Tibial artery (tissue), 4 donors: ENCODE measurements at regions not wholly inside any gene's neighbourhood (a gene's known extent, or its start where the extent isn't known, plus 50 kb on each side); places are given as distances from the start of the nearest gene placed in this dataset.
A peak's percentile ranks its signal among the peaks of the same experiment; 100 is the strongest.

Experiments
- DNase-seq, 2 donors: peaks; one replicate each; pipeline ENCODE4 v3.0.0-alpha.2; 2019
- H3K27ac ChIP-seq, 2 donors: fragments of 200-600 bp; sonication (generic) in 1 of 2; 1 replicate in 1 of 2; 2 replicates in 1 of 2; pipeline ENCODE4 v1.5.1; 2018 to 2019; ENCODE audit warnings: mild to moderate bottlenecking in 1 of 2
- H3K27me3 ChIP-seq, 2 donors: fragments of 200-600 bp; sonication (generic) in 1 of 2; one replicate each; pipeline versions ENCODE4 v1.5.1 to v1.6.0; 2016 to 2019
- H3K36me3 ChIP-seq, 3 donors: fragments of 200-600 bp; sonication (generic) in 2 of 3; one replicate each; pipeline ENCODE4 v1.5.1; 2016 to 2019; ENCODE audit warnings: mild to moderate bottlenecking in 2 of 3
- H3K4me1 ChIP-seq, 4 donors: fragments of 200-600 bp; sonication (generic) in 2 of 4; 1 replicate in 3 of 4; 2 replicates in 1 of 4; pipeline ENCODE4 v1.5.1; 2016 to 2019
- H3K4me3 ChIP-seq, 2 donors: fragments of 200-600 bp; sonication (generic) in 1 of 2; 1 replicate in 1 of 2; 2 replicates in 1 of 2; pipeline ENCODE4 v1.5.1; 2018 to 2019; ENCODE audit warnings: mild to moderate bottlenecking in 2 of 2
- H3K9me3 ChIP-seq, 3 donors: fragments of 200-600 bp; sonication (generic) in 1 of 3; one replicate each; pipeline ENCODE4 v1.5.1; 2016 to 2019
- intact Hi-C: fragments of 100-400 bp; cut with DNase I; formaldehyde crosslinking; loops from one replicate; pipeline ENCODE4 v1.15.0; 2023; ENCODE audit warnings: low total_unique reads
- TF ChIP-seq, protein P1 (sequence below), 2 experiments: fragments of 200-600 bp in 1 of 2; fragments of 450-650 bp in 1 of 2; IDR thresholded peaks; one replicate each; pipeline ENCODE4 v1.5.1; 2017 to 2019; ENCODE audit warnings: antibody characterized with exemption in 2 of 2, mild to moderate bottlenecking in 1 of 2, moderate library complexity in 1 of 2

DNA sequence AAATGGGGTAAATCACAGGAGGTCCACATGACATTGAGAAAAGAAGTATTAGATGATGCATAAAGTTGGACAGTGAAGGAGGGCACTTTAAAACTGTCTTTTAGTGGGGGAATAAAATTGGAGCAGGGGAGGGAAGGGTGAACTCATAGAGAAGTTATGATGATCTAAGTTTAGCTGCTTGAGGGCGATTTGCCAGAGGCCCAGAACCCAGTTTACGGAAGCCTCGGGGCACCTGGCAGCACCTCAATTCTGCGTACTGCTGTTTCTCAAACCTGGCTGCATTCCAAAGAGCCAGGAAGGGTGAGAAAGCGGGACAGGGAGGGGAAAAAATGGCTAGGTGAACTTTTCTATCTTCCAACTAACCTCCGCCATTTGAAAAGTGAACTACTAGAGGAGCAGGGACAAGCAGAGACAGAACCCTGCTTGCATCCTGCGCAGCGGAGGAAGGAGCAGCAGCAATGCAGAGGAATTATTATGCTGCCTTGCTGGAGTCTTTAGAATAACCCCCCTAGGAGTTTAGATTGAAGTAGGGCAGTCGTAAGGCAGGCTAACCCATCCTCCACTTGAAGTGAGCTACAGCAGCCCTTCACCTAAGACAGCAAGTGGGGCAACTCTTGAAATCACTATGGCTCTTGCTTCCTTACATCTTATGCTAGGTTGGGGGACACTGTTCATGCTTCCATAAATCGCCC, 316.8 kb downstream of the BRINP1 start:
- TF ChIP-seq, protein P1, sequence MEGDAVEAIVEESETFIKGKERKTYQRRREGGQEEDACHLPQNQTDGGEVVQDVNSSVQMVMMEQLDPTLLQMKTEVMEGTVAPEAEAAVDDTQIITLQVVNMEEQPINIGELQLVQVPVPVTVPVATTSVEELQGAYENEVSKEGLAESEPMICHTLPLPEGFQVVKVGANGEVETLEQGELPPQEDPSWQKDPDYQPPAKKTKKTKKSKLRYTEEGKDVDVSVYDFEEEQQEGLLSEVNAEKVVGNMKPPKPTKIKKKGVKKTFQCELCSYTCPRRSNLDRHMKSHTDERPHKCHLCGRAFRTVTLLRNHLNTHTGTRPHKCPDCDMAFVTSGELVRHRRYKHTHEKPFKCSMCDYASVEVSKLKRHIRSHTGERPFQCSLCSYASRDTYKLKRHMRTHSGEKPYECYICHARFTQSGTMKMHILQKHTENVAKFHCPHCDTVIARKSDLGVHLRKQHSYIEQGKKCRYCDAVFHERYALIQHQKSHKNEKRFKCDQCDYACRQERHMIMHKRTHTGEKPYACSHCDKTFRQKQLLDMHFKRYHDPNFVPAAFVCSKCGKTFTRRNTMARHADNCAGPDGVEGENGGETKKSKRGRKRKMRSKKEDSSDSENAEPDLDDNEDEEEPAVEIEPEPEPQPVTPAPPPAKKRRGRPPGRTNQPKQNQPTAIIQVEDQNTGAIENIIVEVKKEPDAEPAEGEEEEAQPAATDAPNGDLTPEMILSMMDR (IDR thresholded peaks at IDR 0.05), result no peak
- peak in 1 of 2 donors; percentile 71 for DNase-seq

DNA sequence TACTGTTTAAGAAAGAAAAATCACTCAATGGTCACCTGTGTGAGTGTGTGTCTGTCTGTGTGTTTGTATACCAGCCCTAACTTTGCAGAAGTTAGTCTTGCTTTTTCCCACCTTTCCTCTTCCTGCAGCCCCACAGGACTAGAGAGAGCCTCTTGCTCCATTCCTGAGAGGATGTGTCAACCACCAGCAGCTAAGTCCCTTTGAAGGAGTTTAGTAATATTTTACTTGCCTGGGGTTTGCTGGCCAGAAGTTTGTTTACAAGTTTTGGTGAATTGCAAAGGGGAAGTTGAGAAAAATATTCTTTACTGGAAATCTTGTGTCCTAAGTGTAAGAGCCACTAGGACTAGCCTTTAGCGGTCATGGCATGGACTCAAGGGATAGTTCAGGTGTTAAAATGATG, 316.2 kb downstream of the BRINP1 start:
- Histone ChIP-seq H3K9me3 (no peaks in the 10 kb centered on the region), H3K36me3 (no peaks in the 10 kb centered on the region), H3K27me3 (no peaks in the 10 kb centered on the region), H3K4me3 (no peak overlapping the region), H3K4me1 (peaks cover 0 to 24% (median 20%) of the 10 kb centered on the region in 4 donors), H3K27ac (peak overlapping the region; percentile 17 to 59)
- intact Hi-C loops, result no loop called here
- peak in 1 of 2 donors; percentile 26 for DNase-seq
- TF ChIP-seq, protein P1 (IDR thresholded peaks at IDR 0.05), result no peak

More for the DNA sequence above, 316.8 kb downstream of the BRINP1 start:
- intact Hi-C loops, result no loop called here
- Histone ChIP-seq H3K27me3 (no peaks in the 10 kb centered on the region), H3K9me3 (no peaks in the 10 kb centered on the region), H3K4me3 (peak overlapping the region in 1 of 2 donors; percentile 19), H3K4me1 (peaks cover 0 to 24% (median 20%) of the 10 kb centered on the region in 4 donors), H3K36me3 (no peaks in the 10 kb centered on the region), H3K27ac (peak overlapping the region; percentile 17 to 59)

DNA sequence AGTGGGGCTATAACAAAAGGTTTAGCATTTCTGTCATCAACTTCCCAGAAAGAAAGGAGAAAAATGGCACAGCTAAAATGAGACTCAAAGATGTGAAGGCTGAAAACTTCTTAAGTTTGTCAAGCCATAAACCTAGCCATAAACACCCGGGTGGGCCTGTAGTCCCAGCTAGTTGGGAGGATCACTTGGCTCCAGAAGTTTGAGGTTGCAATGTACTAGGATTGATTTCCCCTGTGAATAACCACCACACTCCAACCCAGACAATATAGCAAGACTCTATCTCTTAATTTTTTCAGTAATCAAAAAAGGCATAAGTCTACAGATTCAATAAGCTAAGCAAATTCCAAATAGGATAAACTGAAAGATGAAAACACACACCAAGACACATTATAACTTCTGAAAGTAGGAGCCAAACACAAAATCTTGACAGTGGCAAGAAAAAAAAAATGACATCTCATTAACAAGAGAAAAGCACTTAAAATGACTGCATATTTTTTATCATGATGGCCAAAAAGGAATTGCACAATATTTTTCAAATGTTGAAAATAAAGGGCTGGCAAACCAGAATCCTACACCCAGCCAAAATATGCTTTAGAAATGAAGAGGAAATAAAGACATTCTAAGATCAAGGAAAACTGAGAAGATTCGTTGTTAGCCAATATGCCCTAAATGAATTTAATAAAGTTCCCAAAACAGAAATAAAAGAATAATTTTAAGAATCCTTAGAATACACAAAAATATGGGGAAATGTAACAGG, 308.4 kb downstream of the BRINP1 start:
- Histone ChIP-seq H3K36me3 (no peaks in the 10 kb centered on the region), H3K27me3 (no peaks in the 10 kb centered on the region), H3K9me3 (no peaks in the 10 kb centered on the region), H3K4me3 (no peak overlapping the region), H3K4me1 (peaks cover 0 to 8% (median 0%) of the 10 kb centered on the region in 4 donors), H3K27ac (peak overlapping the region; percentile 26 to 30)
- TF ChIP-seq, protein P1 (IDR thresholded peaks at IDR 0.05), result no peak
- DNase-seq, result peak in 1 of 2 donors; percentile 40
- intact Hi-C loops, result no loop called here

DNA sequence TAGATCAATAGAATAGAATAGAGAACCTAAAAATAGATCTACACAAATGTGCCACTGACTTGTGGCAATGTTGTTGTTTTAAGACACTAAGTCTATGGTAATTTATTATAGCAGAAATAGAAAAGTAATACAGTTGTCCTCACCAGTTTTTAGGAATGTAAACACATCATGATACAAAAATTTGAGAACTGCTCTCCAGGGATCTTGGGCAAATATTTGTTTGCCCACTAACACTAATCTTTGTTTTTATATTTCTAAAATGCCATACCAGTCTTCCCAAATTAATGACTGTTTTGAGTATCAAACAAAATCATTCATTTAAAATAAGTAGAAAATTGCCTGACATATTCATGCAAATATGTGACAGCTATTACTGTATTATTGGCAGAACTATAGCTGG, 297.6 kb downstream of the BRINP1 start:
- no peak overlapping the region for H3K27ac ChIP-seq
- H3K36me3 ChIP-seq, result no peaks in the 10 kb centered on the region
- H3K9me3 ChIP-seq, result no peaks in the 10 kb centered on the region
- no peak for DNase-seq
- peaks cover 0 to 23% (median 0%) of the 10 kb centered on the region in 4 donors for H3K4me1 ChIP-seq
- intact Hi-C loops, result no loop called here
- H3K27me3 ChIP-seq, result no peaks in the 10 kb centered on the region
- H3K4me3 ChIP-seq, result no peak overlapping the region
- TF ChIP-seq, protein P1 (IDR thresholded peaks at IDR 0.05), result no peak

DNA sequence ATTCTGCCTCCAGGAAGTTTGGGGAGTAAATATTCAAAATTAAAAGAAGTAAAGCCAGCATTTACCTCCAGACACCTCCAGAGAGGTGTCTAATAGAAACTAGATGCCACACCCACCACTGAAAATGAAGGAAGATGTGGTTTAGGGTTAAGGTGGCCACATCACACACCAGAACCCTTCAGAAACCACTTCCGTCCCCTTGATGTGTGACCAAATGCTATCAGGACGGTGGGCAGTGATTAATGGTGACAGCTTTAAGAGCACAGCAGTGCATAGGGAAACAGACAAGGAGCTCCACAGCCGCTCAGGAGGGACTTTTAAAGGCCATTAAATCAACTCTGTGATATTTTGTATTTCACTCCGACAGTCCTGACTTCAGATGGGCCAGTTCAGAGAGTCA, 295.2 kb downstream of the BRINP1 start:
- Histone ChIP-seq H3K36me3 (no peaks in the 10 kb centered on the region), H3K4me3 (no peak overlapping the region), H3K9me3 (no peaks in the 10 kb centered on the region), H3K4me1 (peaks cover 0 to 23% (median 0%) of the 10 kb centered on the region in 4 donors), H3K27ac (no peak overlapping the region), H3K27me3 (no peaks in the 10 kb centered on the region)
- intact Hi-C loops, result no loop called here
- no peak for DNase-seq
- TF ChIP-seq, protein P1 (IDR thresholded peaks at IDR 0.05), result no peak
